Panc1 (cell line): ENCODE measurements at regions not wholly inside any gene's neighbourhood (a gene's known extent, or its start where the extent isn't known, plus 50 kb on each side); places are given as distances from the start of the nearest gene placed in this dataset.

Experiments used
- ATAC-seq: fragments of 200-7000 bp; cut with Tn5 transposase; 2 replicates; pipeline ENCODE4 v1.9.1; 2020; ENCODE audit warnings: mild to moderate bottlenecking, moderate library complexity
- BruUV-seq: library from RNA; stranded (reverse); fragments of 400-500 nt; replicated peaks from 2 replicates; lab custom pipeline; 2021; lab: Mats Ljungman, UMichigan
- CTCF ChIA-PET: fragments of 300-600 bp; sonication (Branson Sonifier 250); formaldehyde crosslinking; loops from one replicate; lab custom pipeline; 2022; ENCODE audit warnings: antibody characterized with exemption; lab: Charles Lee
- POLR2A ChIA-PET: fragments of 300-600 bp; sonication (Branson Sonifier 250); formaldehyde crosslinking; loops from one replicate; lab custom pipeline; 2022; ENCODE audit warnings: antibody characterized with exemption; lab: Charles Lee
- DNase-seq: peaks from one replicate; pipeline ENCODE4 v3.0.0-alpha.2; 2010; ENCODE audit warnings: low read depth, low spot score
- H3K27ac ChIP-seq: 2 replicates; pipeline ENCODE4 v1.5.1; 2011; ENCODE audit warnings: mild to moderate bottlenecking, low read length, inconsistent platforms
- H3K27me3 ChIP-seq: fragments of 200-500 bp; sonication (Bioruptor generic); 2 replicates; pipeline ENCODE4 v1.6.0; 2014; ENCODE audit warnings: low read length, inconsistent platforms; ENCODE audit not compliant: control insufficient read depth, insufficient read depth
- H3K36me3 ChIP-seq: fragments of 200-500 bp; sonication (Bioruptor generic); 2 replicates; pipeline ENCODE4 v1.5.1; 2014; ENCODE audit warnings: inconsistent platforms, mild to moderate bottlenecking, low read length, moderate library complexity; ENCODE audit not compliant: control insufficient read depth, insufficient read depth
- H3K4me1 ChIP-seq: 2 replicates; pipeline ENCODE4 v1.5.1; 2011; ENCODE audit warnings: inconsistent platforms, mild to moderate bottlenecking, low read length, moderate library complexity; ENCODE audit not compliant: control insufficient read depth, insufficient read depth
- H3K4me3 ChIP-seq, 2 experiments: 2 replicates each; pipeline ENCODE4 v1.5.1; 2011 to 2012; ENCODE audit warnings: low read depth in 2 of 2, low read length in 2 of 2, mild to moderate bottlenecking in 2 of 2, inconsistent platforms in 1 of 2, moderate library complexity in 1 of 2
- H3K9me3 ChIP-seq: fragments of 200-500 bp; sonication (Bioruptor generic); 2 replicates; pipeline ENCODE4 v1.5.1; 2014; ENCODE audit warnings: low read depth, mild to moderate bottlenecking, inconsistent platforms, low read length, moderate library complexity; ENCODE audit not compliant: control insufficient read depth, insufficient read depth
- POLR2AphosphoS5 ChIP-seq: IDR thresholded peaks from 2 replicates; pipeline ENCODE4 v1.6.1; 2012; ENCODE audit warnings: mild to moderate bottlenecking, low read depth, low read length, moderate library complexity
- SIN3A ChIP-seq: IDR thresholded peaks from 2 replicates; pipeline ENCODE4 v1.6.1; 2012; ENCODE audit warnings: low read depth, mild to moderate bottlenecking, low read length, moderate library complexity, borderline replicate concordance; ENCODE audit not compliant: insufficient read depth
- TCF7L2 ChIP-seq: IDR thresholded peaks from 2 replicates; pipeline ENCODE4 v1.6.1; 2011; ENCODE audit warnings: mild to moderate bottlenecking, low read depth, low read length, inconsistent platforms
- in situ Hi-C: cut with HindIII; loops from 2 replicates; pipeline ENCODE4 v1.10.0; 2016; ENCODE audit warnings: low sequenced_read_pairs, low pct_unique_long_range_greater_than_20kb
- intact Hi-C: fragments of 100-400 bp; cut with micrococcal nuclease; formaldehyde crosslinking; loops from one replicate; pipeline ENCODE4 v1.10.0; 2022; ENCODE audit not compliant: unreplicated experiment
- TF ChIP-seq, protein P1 (sequence below), 2 experiments: IDR thresholded peaks; 2 replicates each; pipeline ENCODE4 v1.6.1; 2011 to 2012; ENCODE audit warnings: low read depth in 2 of 2, control low read depth in 1 of 2, low read length in 1 of 2, mild to moderate bottlenecking in 1 of 2, moderate library complexity in 1 of 2; ENCODE audit not compliant: insufficient read depth in 1 of 2
- TF ChIP-seq, protein P2 (sequence below): fragments of 450-650 bp; IDR thresholded peaks from 2 replicates; pipeline ENCODE4 v1.5.1; 2017; ENCODE audit warnings: mild to moderate bottlenecking

DNA sequence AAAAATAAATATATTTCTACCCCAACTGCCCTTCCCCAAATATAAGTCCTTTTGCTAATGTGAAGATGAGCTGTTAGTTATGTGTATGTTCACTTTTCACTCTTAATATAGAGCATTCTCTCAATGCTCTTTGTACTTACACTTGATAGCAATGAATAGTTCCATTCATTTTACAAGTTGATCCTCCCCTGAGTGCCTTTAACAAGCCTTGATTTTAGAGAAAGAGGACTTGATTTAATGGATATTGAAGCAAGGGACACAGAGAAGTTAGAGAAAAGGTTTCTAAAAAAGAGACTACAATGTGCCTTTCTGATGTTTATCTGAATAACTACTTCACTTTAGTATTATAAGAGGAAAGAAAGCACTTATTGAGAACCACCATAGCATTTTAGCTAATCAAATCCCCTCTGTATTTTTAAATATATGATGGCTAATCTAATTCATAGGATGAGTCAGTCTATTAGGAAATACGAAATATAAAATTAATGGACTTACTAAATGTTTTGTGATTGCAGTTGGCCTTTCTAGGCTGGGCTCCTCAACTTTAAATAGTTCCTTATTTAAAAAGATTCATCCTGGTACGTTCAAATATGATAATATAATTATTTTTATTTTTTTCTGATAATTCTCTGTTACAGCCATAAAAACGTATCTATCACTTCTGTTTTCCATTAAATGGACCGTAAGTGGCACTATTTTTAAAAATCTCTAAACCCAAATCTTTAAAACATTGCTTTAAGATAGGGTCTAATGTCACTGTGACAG lies 1097.8 kb upstream of the SLC10A2 start:
- no peaks in the 10 kb centered on the region for H3K36me3 ChIP-seq
- H3K9me3 ChIP-seq, result no peaks in the 10 kb centered on the region
- POLR2A ChIA-PET, result no interaction called here
- no TSS peak for BruUV-seq
- H3K27me3 ChIP-seq, result no peaks in the 10 kb centered on the region
- no peaks in the 10 kb centered on the region for H3K4me1 ChIP-seq
- in situ Hi-C loops, result no loop called here
- CTCF ChIA-PET, result no interaction called here
- no peak overlapping the region for H3K27ac ChIP-seq
- H3K4me3 ChIP-seq, result no peak overlapping the region
- ATAC-seq (no peak), DNase-seq (no peak)
- intact Hi-C loops, result no loop called here
- TF ChIP-seq, protein P1, sequence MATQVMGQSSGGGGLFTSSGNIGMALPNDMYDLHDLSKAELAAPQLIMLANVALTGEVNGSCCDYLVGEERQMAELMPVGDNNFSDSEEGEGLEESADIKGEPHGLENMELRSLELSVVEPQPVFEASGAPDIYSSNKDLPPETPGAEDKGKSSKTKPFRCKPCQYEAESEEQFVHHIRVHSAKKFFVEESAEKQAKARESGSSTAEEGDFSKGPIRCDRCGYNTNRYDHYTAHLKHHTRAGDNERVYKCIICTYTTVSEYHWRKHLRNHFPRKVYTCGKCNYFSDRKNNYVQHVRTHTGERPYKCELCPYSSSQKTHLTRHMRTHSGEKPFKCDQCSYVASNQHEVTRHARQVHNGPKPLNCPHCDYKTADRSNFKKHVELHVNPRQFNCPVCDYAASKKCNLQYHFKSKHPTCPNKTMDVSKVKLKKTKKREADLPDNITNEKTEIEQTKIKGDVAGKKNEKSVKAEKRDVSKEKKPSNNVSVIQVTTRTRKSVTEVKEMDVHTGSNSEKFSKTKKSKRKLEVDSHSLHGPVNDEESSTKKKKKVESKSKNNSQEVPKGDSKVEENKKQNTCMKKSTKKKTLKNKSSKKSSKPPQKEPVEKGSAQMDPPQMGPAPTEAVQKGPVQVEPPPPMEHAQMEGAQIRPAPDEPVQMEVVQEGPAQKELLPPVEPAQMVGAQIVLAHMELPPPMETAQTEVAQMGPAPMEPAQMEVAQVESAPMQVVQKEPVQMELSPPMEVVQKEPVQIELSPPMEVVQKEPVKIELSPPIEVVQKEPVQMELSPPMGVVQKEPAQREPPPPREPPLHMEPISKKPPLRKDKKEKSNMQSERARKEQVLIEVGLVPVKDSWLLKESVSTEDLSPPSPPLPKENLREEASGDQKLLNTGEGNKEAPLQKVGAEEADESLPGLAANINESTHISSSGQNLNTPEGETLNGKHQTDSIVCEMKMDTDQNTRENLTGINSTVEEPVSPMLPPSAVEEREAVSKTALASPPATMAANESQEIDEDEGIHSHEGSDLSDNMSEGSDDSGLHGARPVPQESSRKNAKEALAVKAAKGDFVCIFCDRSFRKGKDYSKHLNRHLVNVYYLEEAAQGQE (IDR thresholded peaks at IDR 0.05; ENCODE audit: insufficient read depth in 1 of 2, low read depth in 2 of 2, low read length in 1 of 2), result no peak
- TF ChIP-seq SIN3A, result no peak
- TF ChIP-seq, protein P2, sequence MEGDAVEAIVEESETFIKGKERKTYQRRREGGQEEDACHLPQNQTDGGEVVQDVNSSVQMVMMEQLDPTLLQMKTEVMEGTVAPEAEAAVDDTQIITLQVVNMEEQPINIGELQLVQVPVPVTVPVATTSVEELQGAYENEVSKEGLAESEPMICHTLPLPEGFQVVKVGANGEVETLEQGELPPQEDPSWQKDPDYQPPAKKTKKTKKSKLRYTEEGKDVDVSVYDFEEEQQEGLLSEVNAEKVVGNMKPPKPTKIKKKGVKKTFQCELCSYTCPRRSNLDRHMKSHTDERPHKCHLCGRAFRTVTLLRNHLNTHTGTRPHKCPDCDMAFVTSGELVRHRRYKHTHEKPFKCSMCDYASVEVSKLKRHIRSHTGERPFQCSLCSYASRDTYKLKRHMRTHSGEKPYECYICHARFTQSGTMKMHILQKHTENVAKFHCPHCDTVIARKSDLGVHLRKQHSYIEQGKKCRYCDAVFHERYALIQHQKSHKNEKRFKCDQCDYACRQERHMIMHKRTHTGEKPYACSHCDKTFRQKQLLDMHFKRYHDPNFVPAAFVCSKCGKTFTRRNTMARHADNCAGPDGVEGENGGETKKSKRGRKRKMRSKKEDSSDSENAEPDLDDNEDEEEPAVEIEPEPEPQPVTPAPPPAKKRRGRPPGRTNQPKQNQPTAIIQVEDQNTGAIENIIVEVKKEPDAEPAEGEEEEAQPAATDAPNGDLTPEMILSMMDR, result no peak
- TF ChIP-seq POLR2AphosphoS5, result no peak
- no peak for TF ChIP-seq TCF7L2

DNA sequence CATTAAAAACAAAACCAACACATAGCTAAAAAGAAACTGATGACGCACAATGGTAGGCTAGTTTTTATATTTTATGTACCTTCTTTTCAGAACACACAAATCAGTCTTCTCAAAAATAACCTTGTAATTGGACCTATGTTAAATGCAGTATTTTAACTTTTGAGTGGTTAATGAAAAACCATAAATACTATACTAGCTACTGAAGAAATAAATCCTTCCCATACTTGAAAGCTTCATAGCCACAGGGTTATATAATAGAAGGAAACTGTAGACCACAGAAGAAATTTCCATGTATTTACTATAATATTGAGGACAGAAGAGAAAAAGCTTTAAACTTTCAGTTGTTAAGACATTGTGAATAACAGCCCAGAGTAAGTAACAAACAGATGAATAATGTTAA lies 1094.3 kb upstream of the SLC10A2 start:
- ATAC-seq (no peak), DNase-seq (no peak)
- BruUV-seq, result no TSS peak
- ChIA-PET POLR2A (no interaction called here), CTCF (no interaction called here)
- no peak for TF ChIP-seq POLR2AphosphoS5
- TF ChIP-seq TCF7L2, result no peak
- TF ChIP-seq, protein P1 (IDR thresholded peaks at IDR 0.05; ENCODE audit: insufficient read depth in 1 of 2, low read depth in 2 of 2, low read length in 1 of 2), result no peak
- in situ Hi-C loops, result no loop called here
- no peaks in the 10 kb centered on the region for H3K9me3 ChIP-seq
- H3K27ac ChIP-seq, result no peak overlapping the region
- intact Hi-C loops, result no loop called here
- H3K27me3 ChIP-seq, result no peaks in the 10 kb centered on the region
- H3K4me1 ChIP-seq, result no peaks in the 10 kb centered on the region
- no peak overlapping the region for H3K4me3 ChIP-seq
- no peaks in the 10 kb centered on the region for H3K36me3 ChIP-seq
